DOHH2 (cell line): ENCODE measurements at regions not wholly inside any gene's neighbourhood (a gene's known extent, or its start where the extent isn't known, plus 50 kb on each side); places are given as distances from the start of the nearest gene placed in this dataset.

Experiments used
- H3F3A ChIP-seq: fragments of 200-600 bp; sonication (generic), shearing (Covaris generic); 2 replicates; pipeline ENCODE4 v1.6.0; 2016; ENCODE audit warnings: antibody characterized with exemption, mild to moderate bottlenecking; ENCODE audit not compliant: control insufficient read depth, insufficient read depth
- H3K27ac ChIP-seq: fragments of 200-600 bp; sonication (generic); 2 replicates; pipeline ENCODE4 v1.5.1; 2014; ENCODE audit warnings: low read depth, mild to moderate bottlenecking, low read length, moderate library complexity
- H3K27me3 ChIP-seq: fragments of 200-600 bp; sonication (generic); 2 replicates; pipeline ENCODE4 v1.6.1; 2014; ENCODE audit warnings: mild to moderate bottlenecking, low read length, mixed read lengths; ENCODE audit not compliant: control insufficient read depth
- H3K36me3 ChIP-seq: fragments of 200-600 bp; sonication (generic); 2 replicates; pipeline ENCODE4 v1.6.1; 2014; ENCODE audit warnings: mild to moderate bottlenecking, low read length, moderate library complexity, mixed read lengths; ENCODE audit not compliant: control insufficient read depth
- H3K4me1 ChIP-seq: fragments of 200-600 bp; sonication (generic); 2 replicates; pipeline ENCODE4 v1.6.1; 2014; ENCODE audit warnings: mild to moderate bottlenecking, low read length, mixed read lengths; ENCODE audit not compliant: control insufficient read depth
- H3K4me2 ChIP-seq: fragments of 200-600 bp; sonication (generic); 2 replicates; pipeline ENCODE4 v1.6.0; 2014; ENCODE audit warnings: mild to moderate bottlenecking, low read length, moderate library complexity
- H3K4me3 ChIP-seq: fragments of 200-600 bp; sonication (generic); 2 replicates; pipeline ENCODE4 v1.5.1; 2014; ENCODE audit warnings: mild to moderate bottlenecking, low read length, mixed read lengths
- H3K79me2 ChIP-seq: fragments of 200-600 bp; sonication (generic); 2 replicates; pipeline ENCODE4 v1.6.1; 2014; ENCODE audit warnings: mild to moderate bottlenecking, low read length, mixed read lengths; ENCODE audit not compliant: control insufficient read depth
- H3K9me2 ChIP-seq: fragments of 200-600 bp; sonication (generic); replicated peaks from 2 replicates; pipeline ENCODE4 v1.6.1; 2014; ENCODE audit warnings: mild to moderate bottlenecking, low read length, mixed read lengths; ENCODE audit not compliant: control insufficient read depth
- H3K9me3 ChIP-seq: fragments of 200-600 bp; sonication (generic); 2 replicates; pipeline ENCODE4 v1.6.1; 2014; ENCODE audit warnings: antibody characterized with exemption, low read length, mixed read lengths; ENCODE audit not compliant: control insufficient read depth, insufficient read depth
- H4K20me1 ChIP-seq: fragments of 200-600 bp; sonication (generic); 2 replicates; pipeline ENCODE4 v1.6.0; 2014; ENCODE audit warnings: low read depth, mild to moderate bottlenecking, antibody characterized with exemption, low read length, moderate library complexity; ENCODE audit not compliant: control insufficient read depth, insufficient read depth
- EZH2phosphoT487 ChIP-seq: fragments of 200-600 bp; sonication (generic); IDR thresholded peaks from 2 replicates; pipeline ENCODE4 v1.6.1; 2017; ENCODE audit warnings: borderline replicate concordance, mild to moderate bottlenecking, antibody characterized with exemption, low read length, moderate library complexity, mixed read lengths
- TF ChIP-seq, protein P1 (sequence below): fragments of 200-600 bp; sonication (generic); IDR thresholded peaks from one replicate; pipeline ENCODE4 v1.5.1; 2014; ENCODE audit warnings: antibody characterized with exemption, mild to moderate bottlenecking, low read depth, low read length; ENCODE audit not compliant: poor library complexity, severe bottlenecking

DNA sequence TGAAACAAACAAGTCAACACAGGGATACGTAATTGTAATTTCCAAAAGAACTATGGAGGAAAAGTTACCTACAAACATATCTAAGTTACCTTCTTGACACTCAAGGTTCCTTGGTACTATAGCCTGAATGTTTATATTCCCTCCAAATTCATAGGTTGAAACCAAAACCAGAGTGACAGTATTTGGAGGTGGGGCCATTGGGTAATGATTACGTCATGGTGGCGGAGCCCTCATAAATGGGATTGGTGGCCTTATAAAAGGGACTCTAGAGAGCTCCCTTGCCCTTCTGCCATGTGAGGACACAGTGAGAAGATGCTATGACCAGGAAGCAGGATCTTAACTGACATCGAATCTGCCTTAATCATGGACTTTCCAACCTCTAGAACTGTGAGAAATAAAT is 87.3 kb downstream of the PMAIP1 start:
- Histone ChIP-seq H3K36me3 (no peaks in the 10 kb centered on the region), H3K27me3 (peaks cover 6% of the 10 kb centered on the region), H4K20me1 (no peaks in the 10 kb centered on the region), H3K79me2 (no peaks in the 10 kb centered on the region), H3K4me3 (no peak overlapping the region), H3F3A (no peaks in the 10 kb centered on the region), H3K9me3 (no peaks in the 10 kb centered on the region), H3K27ac (no peak overlapping the region), H3K9me2 (no peaks in the 10 kb centered on the region), H3K4me1 (no peaks in the 10 kb centered on the region), H3K4me2 (no peak overlapping the region)
- TF ChIP-seq, protein P1, sequence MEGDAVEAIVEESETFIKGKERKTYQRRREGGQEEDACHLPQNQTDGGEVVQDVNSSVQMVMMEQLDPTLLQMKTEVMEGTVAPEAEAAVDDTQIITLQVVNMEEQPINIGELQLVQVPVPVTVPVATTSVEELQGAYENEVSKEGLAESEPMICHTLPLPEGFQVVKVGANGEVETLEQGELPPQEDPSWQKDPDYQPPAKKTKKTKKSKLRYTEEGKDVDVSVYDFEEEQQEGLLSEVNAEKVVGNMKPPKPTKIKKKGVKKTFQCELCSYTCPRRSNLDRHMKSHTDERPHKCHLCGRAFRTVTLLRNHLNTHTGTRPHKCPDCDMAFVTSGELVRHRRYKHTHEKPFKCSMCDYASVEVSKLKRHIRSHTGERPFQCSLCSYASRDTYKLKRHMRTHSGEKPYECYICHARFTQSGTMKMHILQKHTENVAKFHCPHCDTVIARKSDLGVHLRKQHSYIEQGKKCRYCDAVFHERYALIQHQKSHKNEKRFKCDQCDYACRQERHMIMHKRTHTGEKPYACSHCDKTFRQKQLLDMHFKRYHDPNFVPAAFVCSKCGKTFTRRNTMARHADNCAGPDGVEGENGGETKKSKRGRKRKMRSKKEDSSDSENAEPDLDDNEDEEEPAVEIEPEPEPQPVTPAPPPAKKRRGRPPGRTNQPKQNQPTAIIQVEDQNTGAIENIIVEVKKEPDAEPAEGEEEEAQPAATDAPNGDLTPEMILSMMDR = no peak
- TF ChIP-seq EZH2phosphoT487 = no peak

DNA sequence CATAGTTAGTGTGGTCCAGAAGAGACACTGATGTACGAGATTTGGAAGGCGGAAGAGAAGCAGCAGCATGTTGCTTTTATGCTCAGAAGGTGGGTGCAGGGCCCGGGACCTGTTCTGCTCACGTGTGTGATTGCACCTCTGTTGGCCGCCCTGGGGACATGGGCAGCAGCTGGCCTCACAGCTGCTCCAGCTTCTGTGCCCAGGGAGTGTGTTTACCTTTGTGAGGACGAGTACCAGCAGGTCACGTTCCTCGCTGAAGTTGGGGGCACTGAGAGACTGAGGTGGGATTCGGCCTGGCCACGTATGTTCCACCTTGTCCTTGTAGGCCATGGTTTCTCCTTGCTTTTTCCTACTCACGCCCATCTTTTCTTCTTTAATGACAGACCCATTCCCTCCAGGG is 86.3 kb downstream of the PMAIP1 start:
- H3F3A ChIP-seq = no peaks in the 10 kb centered on the region
- no peaks in the 10 kb centered on the region for H3K79me2 ChIP-seq
- H3K27me3 ChIP-seq = peaks cover 5% of the 10 kb centered on the region
- no peaks in the 10 kb centered on the region for H3K36me3 ChIP-seq
- TF ChIP-seq, protein P1 = no peak
- no peak for TF ChIP-seq EZH2phosphoT487
- H3K4me1 ChIP-seq = no peaks in the 10 kb centered on the region
- H4K20me1 ChIP-seq = no peaks in the 10 kb centered on the region
- H3K9me2 ChIP-seq = no peaks in the 10 kb centered on the region
- no peaks in the 10 kb centered on the region for H3K9me3 ChIP-seq
- H3K4me3 ChIP-seq = no peak overlapping the region
- H3K27ac ChIP-seq = no peak overlapping the region
- H3K4me2 ChIP-seq = no peak overlapping the region

DNA sequence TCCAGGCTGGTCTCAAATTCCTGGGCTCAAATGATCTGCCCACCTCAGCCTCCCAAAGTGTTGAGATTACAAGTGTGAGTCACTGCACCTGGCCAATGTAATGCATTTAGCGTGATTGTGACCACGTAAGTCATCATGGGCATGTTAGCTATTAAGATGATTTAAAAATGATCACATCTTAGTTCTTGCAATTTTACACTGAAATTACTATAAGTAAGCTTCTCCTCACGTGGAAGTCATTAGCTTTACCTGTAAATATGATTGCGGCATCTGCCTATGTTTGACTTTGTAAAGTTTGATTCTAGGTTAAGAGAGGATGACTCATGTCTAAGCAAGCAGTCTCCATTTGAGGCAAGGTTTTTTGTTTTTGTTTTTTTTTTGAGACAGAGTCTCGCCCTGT is 85.5 kb downstream of the PMAIP1 start:
- no peaks in the 10 kb centered on the region for H3F3A ChIP-seq
- no peaks in the 10 kb centered on the region for H3K36me3 ChIP-seq
- H3K79me2 ChIP-seq = no peaks in the 10 kb centered on the region
- no peaks in the 10 kb centered on the region for H3K9me2 ChIP-seq
- H3K27me3 ChIP-seq = peaks cover 2% of the 10 kb centered on the region; the same call in 1 of the 2 replicates
- H3K27ac ChIP-seq = no peak overlapping the region
- no peaks in the 10 kb centered on the region for H3K9me3 ChIP-seq
- H3K4me2 ChIP-seq = no peak overlapping the region
- H4K20me1 ChIP-seq = no peaks in the 10 kb centered on the region
- no peaks in the 10 kb centered on the region for H3K4me1 ChIP-seq
- TF ChIP-seq EZH2phosphoT487 = no peak
- TF ChIP-seq, protein P1 = no peak
- no peak overlapping the region for H3K4me3 ChIP-seq

DNA sequence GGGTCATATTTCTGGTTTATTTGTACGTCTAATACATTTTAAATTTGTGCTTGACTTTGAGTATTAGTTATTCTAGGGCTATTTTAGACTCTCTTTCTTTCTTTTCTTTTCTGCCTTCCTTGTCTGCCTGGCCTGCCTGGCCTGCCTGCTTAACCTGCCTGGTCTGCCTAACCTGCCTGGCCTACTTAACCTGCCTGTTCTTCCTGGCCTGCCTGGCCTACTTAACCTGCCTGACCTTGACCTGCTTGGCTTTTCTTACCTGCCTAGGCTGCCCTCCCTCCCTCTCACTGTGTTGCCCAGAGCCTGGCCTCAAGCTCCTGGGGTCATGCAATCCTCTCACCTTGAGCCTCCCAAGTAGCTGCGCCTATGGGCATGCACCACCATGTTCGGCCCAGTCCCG is 83.7 kb downstream of the PMAIP1 start:
- Histone ChIP-seq H3K27ac (no peak overlapping the region), H3K4me2 (no peak overlapping the region), H3K36me3 (no peaks in the 10 kb centered on the region), H3K4me3 (no peak overlapping the region), H4K20me1 (no peaks in the 10 kb centered on the region), H3K27me3 (no peaks in the 10 kb centered on the region), H3K9me2 (no peaks in the 10 kb centered on the region), H3K4me1 (peaks cover 7% of the 10 kb centered on the region), H3F3A (no peaks in the 10 kb centered on the region), H3K79me2 (no peaks in the 10 kb centered on the region), H3K9me3 (no peaks in the 10 kb centered on the region)
- no peak for TF ChIP-seq EZH2phosphoT487
- TF ChIP-seq, protein P1 = no peak
